Stimulated activated CD4-positive, alpha-beta T cell treated with anti-CD3 and anti-CD28 coated beads, Interleukin-1b, Interleukin-23, amount 100 ng/mL, for 48 hours (primary cell): ENCODE measurements at regions not wholly inside any gene's neighbourhood (a gene's known extent, or its start where the extent isn't known, plus 50 kb on each side); places are given as distances from the start of the nearest gene placed in this dataset.
"Not testable (repeated sequence)": the region's sequence is repeated elsewhere in the genome, so short reads cannot be mapped to it uniquely, and the experiment has no call there.

Source experiments
- DNase-seq: peaks from one replicate; pipeline ENCODE4 v3.0.0-alpha.2; 2020

DNA sequence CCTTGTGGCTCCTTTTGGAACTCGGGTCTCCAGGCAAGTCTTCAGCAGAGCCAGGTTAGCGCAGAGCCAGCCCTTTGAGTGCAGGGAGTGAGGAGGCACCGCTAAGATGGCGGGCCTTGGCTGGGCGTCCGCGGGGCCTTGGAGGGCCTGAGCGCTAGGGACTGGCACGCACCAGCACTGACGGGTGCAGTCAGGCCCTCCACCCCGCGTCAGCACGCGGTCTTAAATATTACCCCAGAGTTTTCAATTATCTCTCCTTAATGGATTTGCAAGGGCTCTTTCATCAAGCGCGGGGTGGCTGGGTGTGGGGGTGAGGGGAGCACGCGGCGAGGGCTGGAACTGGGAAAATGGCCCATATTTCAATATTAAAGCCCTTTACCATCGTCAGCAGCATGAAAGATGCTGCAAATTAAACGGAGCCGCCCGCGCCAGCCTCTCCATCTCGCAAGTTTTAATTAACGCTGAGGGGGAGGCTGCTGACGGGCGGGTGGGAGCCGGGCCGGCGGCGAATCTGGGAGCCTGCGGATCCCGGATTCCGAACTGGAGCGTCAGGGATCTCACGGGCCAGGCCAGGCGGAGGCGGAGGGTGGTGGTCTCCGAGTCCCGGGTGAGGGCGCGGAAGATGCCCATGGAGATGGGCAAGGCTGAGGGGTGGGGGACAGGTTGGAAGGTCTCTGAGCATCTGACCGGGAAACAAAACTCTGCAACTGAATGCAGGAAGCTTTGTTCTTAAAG, 1690.4 kb upstream of the DEFB115 start:
- DNase-seq = not testable (repeated sequence)

DNA sequence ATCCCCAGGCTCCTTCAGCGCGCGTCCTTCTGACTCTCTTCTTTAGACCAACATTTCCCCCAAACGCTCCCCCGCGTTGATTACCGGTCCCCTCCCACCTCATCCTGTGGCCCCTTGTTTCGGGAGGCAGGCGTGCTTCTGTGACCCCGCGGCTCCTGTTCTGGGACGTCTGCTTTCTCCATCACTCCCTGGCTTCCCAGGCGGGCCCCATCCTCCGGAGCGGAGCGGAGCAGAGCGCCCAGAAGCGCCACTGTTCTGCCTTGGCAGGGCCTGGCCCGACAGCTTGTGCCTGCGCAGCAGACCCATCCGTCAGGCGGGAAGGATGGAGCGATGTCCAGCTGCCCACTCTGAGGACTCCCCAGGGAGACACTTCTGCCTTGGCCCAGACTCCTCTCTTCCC, 1689.8 kb upstream of the DEFB115 start:
- DNase-seq = not testable (repeated sequence)

- DNase-seq = not testable (repeated sequence)
These were observed 1687.3 kb upstream of the DEFB115 start for GRCh38 chr20:29570126-29570525.

DNA sequence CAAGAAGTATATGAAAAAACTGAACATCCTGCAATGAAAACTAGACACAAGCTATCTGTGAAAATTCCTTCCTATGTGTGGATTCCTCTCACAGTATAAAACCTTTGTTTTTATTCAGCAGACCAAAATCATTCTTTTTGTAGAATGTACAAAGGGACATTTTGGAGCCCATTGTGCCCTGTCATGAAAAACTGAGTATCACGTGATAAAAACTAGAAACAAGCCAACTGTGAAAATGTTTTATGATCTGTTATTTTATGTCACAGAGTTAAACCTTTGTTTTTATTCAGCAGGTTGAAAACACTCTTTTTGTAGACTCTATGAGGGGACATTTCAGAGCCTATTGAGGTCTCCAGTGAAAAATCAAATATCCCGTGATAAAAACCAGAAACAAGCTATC, 1667.9 kb upstream of the DEFB115 start:
- not testable (repeated sequence) for DNase-seq

- DNase-seq = not testable (repeated sequence)
These were observed 1653.3 kb upstream of the DEFB115 start for GRCh38 chr20:29604163-29604562.

- DNase-seq = not testable (repeated sequence)
These were observed 1651.3 kb upstream of the DEFB115 start for GRCh38 chr20:29606171-29606570.

DNA sequence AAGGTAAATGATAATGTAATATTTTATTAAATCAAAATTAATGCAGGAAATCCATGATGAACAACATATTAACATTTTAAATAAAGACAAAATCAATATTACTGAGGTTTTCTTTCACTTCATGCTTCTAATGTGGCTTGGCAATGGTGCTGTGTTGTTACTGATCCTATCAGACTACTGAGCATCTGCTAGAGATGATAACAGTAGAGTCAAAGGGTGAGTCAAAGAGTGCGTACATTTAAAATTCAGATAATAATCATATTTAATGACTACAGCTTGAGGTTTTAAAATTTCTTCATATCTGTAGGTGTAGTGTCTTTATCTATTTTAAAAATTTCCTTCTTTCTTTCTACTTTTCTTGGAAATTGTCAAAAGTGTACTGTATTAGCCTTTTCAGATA, 1628.1 kb upstream of the DEFB115 start:
- not testable (repeated sequence) for DNase-seq
